ENCODE measurements at regions not wholly inside any gene's neighbourhood (a gene's known extent, or its start where the extent isn't known, plus 50 kb on each side); places are given as distances from the start of the nearest gene placed in this dataset.

DNA sequence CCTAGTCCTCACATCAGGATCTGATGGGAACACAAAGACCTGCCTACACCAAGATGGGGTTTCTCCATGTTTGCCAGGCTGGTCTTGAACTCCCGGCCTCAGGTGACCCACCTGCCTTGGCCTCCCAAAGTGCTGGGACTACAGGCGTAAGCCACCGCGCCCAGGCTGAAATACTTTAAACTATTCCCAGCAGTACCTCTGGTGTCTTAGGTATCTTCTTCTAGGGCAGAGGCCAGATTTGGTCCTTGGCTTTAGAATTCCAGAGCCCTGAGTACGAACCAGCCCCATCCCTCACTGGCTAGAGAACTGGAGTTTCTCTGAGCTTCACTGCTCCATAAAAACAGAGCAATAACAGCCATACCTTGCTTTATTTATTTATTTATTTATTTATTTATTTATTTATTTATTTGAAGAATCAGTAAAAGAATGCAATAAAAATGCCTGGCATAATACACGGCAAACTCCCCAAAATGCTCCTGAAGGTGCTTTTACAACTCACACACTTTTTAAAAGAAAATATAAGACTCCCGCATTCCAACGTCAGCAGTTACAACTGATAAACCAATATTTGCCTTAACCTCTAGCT, 312.1 kb downstream of the TFAP2C start:
- peaks cover 2% of the 10 kb centered on the region for H3K9me3 Mint-ChIP-seq
- no peaks in the 10 kb centered on the region for H3K9me3 ChIP-seq (ENCODE audit: control insufficient read depth, low read length)
- H3K4me1 ChIP-seq (ENCODE audit: control insufficient read depth, insufficient read depth, low read length) = no peaks in the 10 kb centered on the region
- H3K4me3 ChIP-seq (ENCODE audit: low read length) = no peak overlapping the region
- no peak overlapping the region for H3K27ac Mint-ChIP-seq
- H3K36me3 Mint-ChIP-seq (ENCODE audit: low read depth) = no peaks in the 10 kb centered on the region
- TF ChIP-seq, protein P1, sequence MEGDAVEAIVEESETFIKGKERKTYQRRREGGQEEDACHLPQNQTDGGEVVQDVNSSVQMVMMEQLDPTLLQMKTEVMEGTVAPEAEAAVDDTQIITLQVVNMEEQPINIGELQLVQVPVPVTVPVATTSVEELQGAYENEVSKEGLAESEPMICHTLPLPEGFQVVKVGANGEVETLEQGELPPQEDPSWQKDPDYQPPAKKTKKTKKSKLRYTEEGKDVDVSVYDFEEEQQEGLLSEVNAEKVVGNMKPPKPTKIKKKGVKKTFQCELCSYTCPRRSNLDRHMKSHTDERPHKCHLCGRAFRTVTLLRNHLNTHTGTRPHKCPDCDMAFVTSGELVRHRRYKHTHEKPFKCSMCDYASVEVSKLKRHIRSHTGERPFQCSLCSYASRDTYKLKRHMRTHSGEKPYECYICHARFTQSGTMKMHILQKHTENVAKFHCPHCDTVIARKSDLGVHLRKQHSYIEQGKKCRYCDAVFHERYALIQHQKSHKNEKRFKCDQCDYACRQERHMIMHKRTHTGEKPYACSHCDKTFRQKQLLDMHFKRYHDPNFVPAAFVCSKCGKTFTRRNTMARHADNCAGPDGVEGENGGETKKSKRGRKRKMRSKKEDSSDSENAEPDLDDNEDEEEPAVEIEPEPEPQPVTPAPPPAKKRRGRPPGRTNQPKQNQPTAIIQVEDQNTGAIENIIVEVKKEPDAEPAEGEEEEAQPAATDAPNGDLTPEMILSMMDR (conservative IDR thresholded peaks at IDR 0.05) = no peak
- no peaks in the 10 kb centered on the region for H3K36me3 ChIP-seq (ENCODE audit: control insufficient read depth, insufficient read depth, low read length)
- no peak overlapping the region for H3K4me3 Mint-ChIP-seq
- DNase-seq = no peak
- H3K27me3 ChIP-seq (ENCODE audit: control insufficient read depth, insufficient read depth, low read length, poor library complexity, severe bottlenecking) = peaks cover 8% of the 10 kb centered on the region
- H3K27ac ChIP-seq (ENCODE audit: low read depth, low read length) = no peak overlapping the region
- H3K4me1 Mint-ChIP-seq = peaks cover 5% of the 10 kb centered on the region
- peaks cover 16% of the 10 kb centered on the region for H3K27me3 Mint-ChIP-seq (ENCODE audit: insufficient read depth)
- no peak overlapping the region for H3K9ac ChIP-seq (ENCODE audit: extremely low read depth, low read length, poor library complexity, severe bottlenecking)
- WGBS, 2 experiments (ENCODE audit: insufficient coverage in 1 of 2, insufficient read length in 1 of 2) = 90 to 92% methylated on average over 2 to 8 of the region's 8 CpGs

DNA sequence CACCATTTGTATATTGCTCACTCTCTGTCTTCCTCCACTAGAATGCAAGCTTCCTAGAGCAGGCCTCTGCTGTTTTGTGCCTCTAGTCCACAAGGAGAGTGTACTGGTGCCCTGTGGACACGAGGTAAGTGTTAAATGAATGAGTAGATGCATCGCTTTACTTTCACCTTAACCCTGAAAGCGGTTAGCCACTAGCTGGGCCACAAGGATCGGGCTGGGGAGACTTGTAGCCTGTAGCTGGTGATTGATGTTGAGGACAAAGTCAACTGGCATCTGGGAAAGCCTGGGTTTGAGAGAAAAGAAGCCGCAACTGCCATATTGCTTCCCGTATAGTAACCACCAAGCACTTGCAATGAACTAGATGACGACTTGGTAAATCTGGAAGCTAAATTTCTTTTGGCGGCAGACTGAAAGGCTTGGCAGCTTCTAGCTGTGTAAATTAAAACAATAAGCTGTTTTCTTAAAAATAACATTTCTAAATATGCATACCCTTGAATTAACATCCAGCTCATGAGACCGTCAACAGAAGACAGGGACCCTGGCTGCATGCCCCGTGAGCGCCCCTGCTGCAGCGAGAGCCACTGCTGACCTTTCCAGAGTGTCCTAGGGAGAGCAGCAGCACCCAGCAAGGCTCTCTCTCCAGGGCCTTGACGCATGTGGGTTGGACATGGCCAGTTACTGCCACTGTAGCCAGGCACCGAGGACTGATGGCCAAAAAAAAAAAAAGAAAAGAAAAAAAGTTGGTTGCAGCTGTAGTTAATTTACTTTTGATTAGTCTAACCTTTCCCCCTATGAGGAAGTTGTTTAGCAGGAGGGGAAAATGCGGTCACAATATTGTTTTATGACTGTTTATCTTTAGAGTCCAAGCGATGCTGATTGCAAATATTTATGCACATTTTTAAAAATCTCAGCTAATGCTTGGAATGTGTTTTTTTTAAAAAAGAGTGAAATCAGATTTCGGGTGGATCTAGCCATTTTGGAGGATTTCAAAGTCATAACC, 315.1 kb downstream of the TFAP2C start:
- Mint-ChIP-seq H3K4me3 (no peak overlapping the region), H3K27me3 (ENCODE audit: insufficient read depth) (peaks cover 27% of the 10 kb centered on the region), H3K36me3 (ENCODE audit: low read depth) (no peaks in the 10 kb centered on the region), H3K4me1 (peaks cover 5% of the 10 kb centered on the region), H3K9me3 (no peaks in the 10 kb centered on the region), H3K27ac (no peak overlapping the region)
- no peak for DNase-seq
- WGBS, 2 experiments (ENCODE audit: insufficient coverage in 1 of 2, insufficient read length in 1 of 2) = 86 to 87% methylated on average over 12 to 17 of the region's 17 CpGs
- Histone ChIP-seq H3K27me3 (ENCODE audit: control insufficient read depth, insufficient read depth, low read length, poor library complexity, severe bottlenecking) (peaks cover 17% of the 10 kb centered on the region), H3K4me1 (ENCODE audit: control insufficient read depth, insufficient read depth, low read length) (no peaks in the 10 kb centered on the region), H3K9me3 (ENCODE audit: control insufficient read depth, low read length) (no peaks in the 10 kb centered on the region), H3K27ac (ENCODE audit: low read depth, low read length) (no peak overlapping the region), H3K4me3 (ENCODE audit: low read length) (no peak overlapping the region), H3K9ac (ENCODE audit: extremely low read depth, low read length, poor library complexity, severe bottlenecking) (no peak overlapping the region), H3K36me3 (ENCODE audit: control insufficient read depth, insufficient read depth, low read length) (no peaks in the 10 kb centered on the region)
- TF ChIP-seq, protein P1 (conservative IDR thresholded peaks at IDR 0.05) = no peak

DNA sequence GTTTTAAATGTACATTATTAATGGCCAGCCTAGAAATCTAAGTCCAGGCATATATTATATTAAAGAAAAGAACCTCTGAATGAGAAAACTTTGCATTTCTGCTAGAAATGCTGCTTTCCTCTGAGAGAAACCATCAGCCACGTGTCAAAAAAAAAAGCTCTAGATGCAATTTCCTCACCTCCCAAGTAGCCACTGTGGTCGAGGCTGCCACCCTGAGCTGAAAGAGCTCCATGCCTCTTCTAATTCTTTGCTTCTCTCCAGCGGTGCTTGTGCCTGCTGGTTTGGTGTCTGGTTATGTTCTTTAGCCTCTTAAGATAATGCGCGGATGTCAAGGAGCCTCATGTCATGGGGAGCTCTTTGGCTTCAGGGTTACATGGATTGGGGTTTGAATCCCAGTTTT, 316.0 kb downstream of the TFAP2C start:
- no peak overlapping the region for H3K4me3 Mint-ChIP-seq
- Histone ChIP-seq H3K9me3 (ENCODE audit: control insufficient read depth, low read length) (no peaks in the 10 kb centered on the region), H3K4me3 (ENCODE audit: low read length) (no peak overlapping the region), H3K4me1 (ENCODE audit: control insufficient read depth, insufficient read depth, low read length) (no peaks in the 10 kb centered on the region), H3K36me3 (ENCODE audit: control insufficient read depth, insufficient read depth, low read length) (no peaks in the 10 kb centered on the region), H3K27ac (ENCODE audit: low read depth, low read length) (no peak overlapping the region), H3K27me3 (ENCODE audit: control insufficient read depth, insufficient read depth, low read length, poor library complexity, severe bottlenecking) (peaks cover 17% of the 10 kb centered on the region), H3K9ac (ENCODE audit: extremely low read depth, low read length, poor library complexity, severe bottlenecking) (no peak overlapping the region)
- no peak overlapping the region for H3K27ac Mint-ChIP-seq
- WGBS, 2 experiments (ENCODE audit: insufficient coverage in 1 of 2, insufficient read length in 1 of 2) = 58 to 88% methylated on average over 4 to 5 of the region's 5 CpGs
- H3K36me3 Mint-ChIP-seq (ENCODE audit: low read depth) = no peaks in the 10 kb centered on the region
- DNase-seq = no peak
- no peaks in the 10 kb centered on the region for H3K9me3 Mint-ChIP-seq
- TF ChIP-seq, protein P1 (conservative IDR thresholded peaks at IDR 0.05) = peak; percentile 25
- H3K27me3 Mint-ChIP-seq (ENCODE audit: insufficient read depth) = peaks cover 27% of the 10 kb centered on the region
- H3K4me1 Mint-ChIP-seq = peaks cover 5% of the 10 kb centered on the region

All from endodermal cell (in vitro differentiated cells).